RWPE1 (cell line): ENCODE measurements at regions not wholly inside any gene's neighbourhood (a gene's known extent, or its start where the extent isn't known, plus 50 kb on each side); places are given as distances from the start of the nearest gene placed in this dataset.

Source experiments
- CTCF ChIA-PET: fragments of 350-600 bp; sonication (Branson Sonifier 250); formaldehyde crosslinking; extraction: SDS; loops from one replicate; lab custom pipeline; 2021; lab: Yijun Ruan, JAX
- POLR2A ChIA-PET: fragments of 400-600 bp; formaldehyde crosslinking; extraction: SDS; loops from one replicate; lab custom pipeline; 2020; ENCODE audit warnings: antibody characterized with exemption; ENCODE audit not compliant: low non-redundant PET; lab: Yijun Ruan, JAX
- DNase-seq: peaks from one replicate; pipeline ENCODE4 v3.0.0; 2012; ENCODE audit warnings: low spot score
- H3K27ac ChIP-seq: fragments of 450-650 bp; 2 replicates; pipeline ENCODE4 v1.5.1; 2017
- TF ChIP-seq, protein P1 (sequence below): fragments of 450-650 bp; conservative IDR thresholded peaks from 2 replicates; pipeline ENCODE4 v1.5.1; 2017; ENCODE audit warnings: low read depth, mild to moderate bottlenecking

GRCh38 chr2:40716879-40717278, 265.0 kb upstream of the SLC8A1 start:
- peak overlapping the region; percentile 79 for H3K27ac ChIP-seq
- DNase-seq = peak; percentile 57
- POLR2A ChIA-PET = no interaction called here
- TF ChIP-seq, protein P1, sequence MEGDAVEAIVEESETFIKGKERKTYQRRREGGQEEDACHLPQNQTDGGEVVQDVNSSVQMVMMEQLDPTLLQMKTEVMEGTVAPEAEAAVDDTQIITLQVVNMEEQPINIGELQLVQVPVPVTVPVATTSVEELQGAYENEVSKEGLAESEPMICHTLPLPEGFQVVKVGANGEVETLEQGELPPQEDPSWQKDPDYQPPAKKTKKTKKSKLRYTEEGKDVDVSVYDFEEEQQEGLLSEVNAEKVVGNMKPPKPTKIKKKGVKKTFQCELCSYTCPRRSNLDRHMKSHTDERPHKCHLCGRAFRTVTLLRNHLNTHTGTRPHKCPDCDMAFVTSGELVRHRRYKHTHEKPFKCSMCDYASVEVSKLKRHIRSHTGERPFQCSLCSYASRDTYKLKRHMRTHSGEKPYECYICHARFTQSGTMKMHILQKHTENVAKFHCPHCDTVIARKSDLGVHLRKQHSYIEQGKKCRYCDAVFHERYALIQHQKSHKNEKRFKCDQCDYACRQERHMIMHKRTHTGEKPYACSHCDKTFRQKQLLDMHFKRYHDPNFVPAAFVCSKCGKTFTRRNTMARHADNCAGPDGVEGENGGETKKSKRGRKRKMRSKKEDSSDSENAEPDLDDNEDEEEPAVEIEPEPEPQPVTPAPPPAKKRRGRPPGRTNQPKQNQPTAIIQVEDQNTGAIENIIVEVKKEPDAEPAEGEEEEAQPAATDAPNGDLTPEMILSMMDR = no peak
- CTCF ChIA-PET = no interaction called here

GRCh38 chr2:40719414-40719813, 267.5 kb upstream of the SLC8A1 start:
- no peak overlapping the region for H3K27ac ChIP-seq
- ChIA-PET POLR2A (no interaction called here), CTCF (no interaction called here)
- no peak for DNase-seq
- TF ChIP-seq, protein P1 = no peak

- TF ChIP-seq, protein P1 = no peak
- peak; percentile 48 for DNase-seq
- H3K27ac ChIP-seq = no peak overlapping the region
- ChIA-PET CTCF (no interaction called here), POLR2A (no interaction called here)
Measured at GRCh38 chr2:40721595-40721994, 269.7 kb upstream of the SLC8A1 start.

- TF ChIP-seq, protein P1 = no peak
- no peak for DNase-seq
- no peak overlapping the region for H3K27ac ChIP-seq
- ChIA-PET CTCF (interaction anchor here (0.7 kb wide), 1 partner anchor 462 kb away, joined by 3 read pairs; no protein-coding TSS in a partner anchor), POLR2A (no interaction called here)
Measured at GRCh38 chr2:40723194-40723593, 271.3 kb upstream of the SLC8A1 start.

- CTCF ChIA-PET = interaction anchor here (0.5 kb wide), 1 partner anchor 27 kb away, joined by 5 read pairs; no protein-coding TSS in a partner anchor
- no peak overlapping the region for H3K27ac ChIP-seq
- DNase-seq = no peak
- POLR2A ChIA-PET = no interaction called here
- TF ChIP-seq, protein P1 = no peak
Measured at GRCh38 chr2:40725040-40725439, 273.1 kb upstream of the SLC8A1 start.

DNA sequence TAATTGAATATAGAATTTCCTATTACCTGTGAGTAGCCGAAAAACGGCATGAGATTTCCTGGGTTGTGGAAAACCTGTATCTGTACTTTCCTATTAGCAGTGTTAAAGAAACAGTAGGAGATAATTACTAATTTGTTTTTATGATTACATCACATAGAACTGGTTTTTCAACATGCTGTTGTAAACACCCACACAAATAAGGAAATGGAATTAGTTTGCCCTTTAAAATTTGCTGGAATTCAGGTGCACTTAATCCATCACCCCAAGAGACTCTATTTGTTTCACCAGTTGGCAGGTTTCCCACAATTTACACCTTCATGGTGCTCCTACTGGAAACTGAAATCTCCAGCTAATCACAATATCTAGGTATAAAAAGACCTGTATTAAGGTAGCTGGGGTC, 274.1 kb upstream of the SLC8A1 start:
- ChIA-PET POLR2A (no interaction called here), CTCF (interaction anchor here (0.7 kb wide), 1 partner anchor 171 kb away, joined by 4 read pairs; no protein-coding TSS in a partner anchor)
- no peak overlapping the region for H3K27ac ChIP-seq
- no peak for DNase-seq
- TF ChIP-seq, protein P1 = no peak

GRCh38 chr2:40734797-40735196, 282.9 kb upstream of the SLC8A1 start:
- DNase-seq = no peak
- CTCF ChIA-PET = no interaction called here
- TF ChIP-seq, protein P1 = no peak
- POLR2A ChIA-PET = no interaction called here
- H3K27ac ChIP-seq = no peak overlapping the region
